HepG2 (cell line): ENCODE measurements at regions not wholly inside any gene's neighbourhood (a gene's known extent, or its start where the extent isn't known, plus 50 kb on each side); places are given as distances from the start of the nearest gene placed in this dataset.

Experiments used
- ATAC-seq: fragments of 200-7000 bp; cut with Tn5 transposase; 3 replicates; pipeline ENCODE4 v1.9.1; 2020; ENCODE audit warnings: mild to moderate bottlenecking, moderate library complexity
- BruUV-seq: library from RNA; stranded (reverse); fragments of 400-500 nt; replicated peaks from 2 replicates; lab custom pipeline; 2021; lab: Mats Ljungman, UMichigan
- CTCF ChIA-PET: fragments of 300-600 bp; formaldehyde crosslinking; extraction: SDS; loops from one replicate; lab custom pipeline; 2021; ENCODE audit warnings: low total read pairs, inconsistent platforms, low intra/inter-chr PET ratio; lab: Yijun Ruan, JAX
- POLR2A ChIA-PET: fragments of 350-600 bp; sonication (Branson Sonifier 250); formaldehyde crosslinking; loops from one replicate; lab custom pipeline; 2020; ENCODE audit warnings: antibody characterized with exemption, inconsistent platforms; lab: Yijun Ruan, JAX
- DNase-seq: peaks from one replicate; pipeline ENCODE4 v3.0.0-alpha.2; 2015; ENCODE audit warnings: low spot score
- FAIRE-seq: peaks from 3 replicates; lab custom pipeline; 2011; peaks lifted over from hg19 to GRCh38; lab: Jason Lieb, UNC
- H2AFZ ChIP-seq: one replicate; pipeline ENCODE4 v1.6.1; 2011; ENCODE audit warnings: low read length, inconsistent platforms
- H3K27ac ChIP-seq: fragments of 300-600 bp; 3 replicates; pipeline ENCODE4 v1.8.0; 2011; ENCODE audit warnings: mixed run types, mild to moderate bottlenecking, mixed read lengths, low read length, inconsistent platforms; ENCODE audit not compliant: insufficient read depth; ENCODE audit errors: extremely low read length
- H3K27me3 ChIP-seq, 2 experiments: fragments of 200-600 bp in 1 of 2; 2 replicates in 1 of 2; 3 replicates in 1 of 2; pipeline versions ENCODE4 v1.6.0 to v1.8.0; 2011; ENCODE audit warnings: low read length in 2 of 2, mild to moderate bottlenecking in 2 of 2, moderate library complexity in 2 of 2, inconsistent platforms in 1 of 2; ENCODE audit not compliant: insufficient read depth in 2 of 2, control insufficient read depth in 1 of 2
- H3K36me3 ChIP-seq, 2 experiments: fragments of 200-600 bp in 1 of 2; replicated peaks in 1 of 2; 2 replicates in 1 of 2; 3 replicates in 1 of 2; pipeline versions ENCODE4 v1.5.1 to v1.8.0; 2011; ENCODE audit warnings: low read length in 2 of 2, inconsistent platforms in 1 of 2; ENCODE audit not compliant: insufficient read depth in 2 of 2, control insufficient read depth in 1 of 2
- H3K4me1 ChIP-seq: 2 replicates; pipeline ENCODE4 v1.5.1; 2012; ENCODE audit warnings: low read length, inconsistent platforms; ENCODE audit not compliant: insufficient read depth
- H3K4me2 ChIP-seq: 2 replicates; pipeline ENCODE4 v1.6.0; 2011; ENCODE audit warnings: low read depth, low read length, inconsistent platforms
- H3K4me3 ChIP-seq, 3 experiments: fragments of 200-600 bp in 1 of 3; sonication (generic), shearing (Covaris generic) in 1 of 3; replicated peaks in 1 of 3; 2 replicates each; pipeline ENCODE4 v1.5.1; 2011 to 2016; ENCODE audit warnings: low read length in 3 of 3, inconsistent platforms in 2 of 3, low read depth in 2 of 3, mild to moderate bottlenecking in 2 of 3, control low read depth in 1 of 3, mixed read lengths in 1 of 3; ENCODE audit not compliant: insufficient read depth in 1 of 3
- H3K79me2 ChIP-seq: one replicate; pipeline ENCODE4 v1.6.1; 2011; ENCODE audit warnings: low read length, inconsistent platforms; ENCODE audit not compliant: insufficient read depth
- H3K9ac ChIP-seq: 2 replicates; pipeline ENCODE4 v1.6.0; 2011; ENCODE audit warnings: mild to moderate bottlenecking, low read depth, low read length, inconsistent platforms; ENCODE audit not compliant: insufficient read depth
- H3K9me3 ChIP-seq: 2 replicates; pipeline ENCODE4 v1.5.1; 2012; ENCODE audit warnings: mild to moderate bottlenecking, low read length
- H4K20me1 ChIP-seq: 2 replicates; pipeline ENCODE4 v1.6.0; 2011; ENCODE audit warnings: inconsistent platforms, mild to moderate bottlenecking, low read length, moderate library complexity; ENCODE audit not compliant: insufficient read depth
- CTCF ChIP-seq: sonication (generic); formaldehyde crosslinking; IDR thresholded peaks from 2 replicates; pipeline ENCODE4 v1.5.0; 2020; ENCODE audit warnings: mild to moderate bottlenecking, missing genetic modification reagents, moderate library complexity
- PAF1 ChIP-seq: IDR thresholded peaks from 2 replicates; pipeline ENCODE4 v1.6.1; 2016; ENCODE audit warnings: missing genetic modification reagents, missing compliant biosample characterization
- STAG1 ChIP-seq: sonication (generic); formaldehyde crosslinking; IDR thresholded peaks from 2 replicates; pipeline ENCODE4 v1.4.0; 2020; ENCODE audit warnings: missing genetic modification reagents
- ZHX1 ChIP-seq: sonication (generic); formaldehyde crosslinking; IDR thresholded peaks from 2 replicates; pipeline ENCODE4 v1.8.1; 2022; ENCODE audit warnings: low read depth, mild to moderate bottlenecking, missing genetic modification reagents
- ZNF550 ChIP-seq: sonication (generic); formaldehyde crosslinking; IDR thresholded peaks from 2 replicates; pipeline ENCODE4 v1.4.0; 2020; ENCODE audit warnings: mild to moderate bottlenecking, missing genetic modification reagents, borderline replicate concordance
- ZNF646 ChIP-seq: sonication (generic); formaldehyde crosslinking; IDR thresholded peaks from 2 replicates; pipeline ENCODE4 v1.9.0; 2021; ENCODE audit warnings: mild to moderate bottlenecking, missing genetic modification reagents
- ZNF784 ChIP-seq: sonication (generic); formaldehyde crosslinking; IDR thresholded peaks from 2 replicates; pipeline ENCODE4 v1.5.1; 2020; ENCODE audit warnings: missing genetic modification reagents, mild to moderate bottlenecking, borderline replicate concordance
- WGBS: methylation state at CpG from one replicate; pipeline ENCODE4 v1.1.6; 2017; ENCODE audit warnings: low lambda C conversion rate; 5-methylcytosine and 5-hydroxymethylcytosine counted together
- in situ Hi-C: cut with HindIII; loops from 2 replicates; pipeline ENCODE4 v1.10.0; 2017; ENCODE audit warnings: low pct_unique_long_range_greater_than_20kb; ENCODE audit not compliant: extremely low pct_ligation_motif_present
- intact Hi-C: fragments of 100-400 bp; cut with micrococcal nuclease; formaldehyde crosslinking; loops from one replicate; pipeline ENCODE4 v1.10.0; 2022; ENCODE audit not compliant: unreplicated experiment

- FAIRE-seq (no peak), ATAC-seq (peak; percentile 19; the same call in 1 of the 3 replicates), DNase-seq (no peak)
- Histone ChIP-seq H3K27me3 (0 out of 5 replicates have a peak, but pooled peaks cover 0 to 4% of the 10 kb centered on the region in 2 experiments), H3K4me3 (peak overlapping the region in 1 of 3 experiments; percentile 23; a peak in 1 of 6 replicates), H3K36me3 (no peaks in the 10 kb centered on the region), H3K4me1 (peaks cover 23% of the 10 kb centered on the region), H2AFZ (no peak overlapping the region), H3K9me3 (no peaks in the 10 kb centered on the region), H3K27ac (no peak overlapping the region), H3K9ac (no peak overlapping the region), H3K4me2 (peak overlapping the region; percentile 55), H4K20me1 (no peaks in the 10 kb centered on the region), H3K79me2 (no peaks in the 10 kb centered on the region)
- intact Hi-C loops (loop anchor here (5.0 kb wide), 1 partner anchor 168 kb away; the partner anchor contains the start of gene MN1), in situ Hi-C loops (no loop called here)
- CTCF ChIA-PET, result no interaction called here
- no TSS peak for BruUV-seq
- peak; percentile 42 for TF ChIP-seq CTCF
- peak; percentile 76; the same call in 1 of the 2 replicates for TF ChIP-seq ZNF646 (CRISPR knock-in tag)
- no peak for TF ChIP-seq PAF1 (CRISPR knock-in tag)
- TF ChIP-seq ZHX1 (CRISPR knock-in tag), result 0 out of 2 replicates have a peak, but pooled peaks have one; percentile 66
- TF ChIP-seq STAG1 (CRISPR knock-in tag), result peak; percentile 40; the same call in 1 of the 2 replicates
- TF ChIP-seq ZNF550, result 0 out of 2 replicates have a peak, but pooled peaks have one; percentile 26
- no peak for TF ChIP-seq ZNF784 (CRISPR knock-in tag)
- 75% methylated on average over 13 of the region's 17 CpGs for WGBS
- POLR2A ChIA-PET, result interaction anchor here (1.1 kb wide), 1 partner anchor 37 kb away, joined by 4 read pairs; no protein-coding TSS in a partner anchor
These were observed 167.4 kb downstream of the MN1 start for GRCh38 chr22:27634043-27634740.
